NCI-H524 treated with DMSO at 0.1 percent for 48 hours (cell line): ENCODE measurements at regions not wholly inside any gene's neighbourhood (a gene's known extent, or its start where the extent isn't known, plus 50 kb on each side); places are given as distances from the start of the nearest gene placed in this dataset.
A peak's percentile ranks its signal among the peaks of the same experiment; 100 is the strongest.
"Not testable (repeated sequence)": the region's sequence is repeated elsewhere in the genome, so short reads cannot be mapped to it uniquely, and the experiment has no call there.

Experiments used
- DNase-seq: peaks from one replicate; lab custom pipeline; 2025; lab: John Stamatoyannopoulos, UW

- peak; percentile 26 for DNase-seq
Measured at GRCh38 chr4:170169699-170170098, 79.9 kb upstream of the AADAT start.

GRCh38 chr4:170167678-170168077 is 77.9 kb upstream of the AADAT start:
- no peak for DNase-seq

- DNase-seq = not testable (repeated sequence)
Measured at GRCh38 chr4:170166193-170166592, 76.4 kb upstream of the AADAT start.

- DNase-seq = no peak
Measured at GRCh38 chr4:170162416-170162815, 72.7 kb upstream of the AADAT start.

GRCh38 chr4:170157670-170158069 is 67.9 kb upstream of the AADAT start:
- no peak for DNase-seq

- no peak for DNase-seq
Measured at GRCh38 chr4:170145120-170145519, 55.4 kb upstream of the AADAT start.

- no peak for DNase-seq
Measured at GRCh38 chr4:170139764-170140163, 50.0 kb upstream of the AADAT start.
